GM19238 (cell line): ENCODE measurements at regions not wholly inside any gene's neighbourhood (a gene's known extent, or its start where the extent isn't known, plus 50 kb on each side); places are given as distances from the start of the nearest gene placed in this dataset.
"Not testable (repeated sequence)": the region's sequence is repeated elsewhere in the genome, so short reads cannot be mapped to it uniquely, and the experiment has no call there.

Experiments used
- DNase-seq: peaks from one replicate; pipeline ENCODE4 v3.0.0; 2011; ENCODE audit warnings: low spot score; ENCODE audit not compliant: insufficient read length

DNA sequence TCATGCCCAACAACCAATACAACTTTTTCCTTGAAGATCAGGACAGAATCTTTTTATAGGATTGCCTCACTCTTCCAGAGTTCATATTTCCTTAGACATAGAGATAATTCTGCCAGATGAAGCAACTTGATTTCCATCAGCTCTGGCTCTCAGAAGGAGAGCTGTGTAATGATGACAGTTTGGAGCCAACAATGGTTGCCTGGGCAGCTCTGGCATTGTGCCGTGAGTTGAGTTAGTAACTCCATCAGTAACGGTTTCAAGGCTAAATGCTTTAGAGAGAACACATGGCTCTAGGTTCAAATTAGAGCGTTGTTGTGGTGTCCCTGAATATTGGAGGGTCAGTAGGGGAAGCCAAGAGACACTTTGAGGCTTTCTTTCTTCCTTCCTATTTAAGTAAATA, 501.7 kb upstream of the SEL1L start:
- DNase-seq = no peak

DNA sequence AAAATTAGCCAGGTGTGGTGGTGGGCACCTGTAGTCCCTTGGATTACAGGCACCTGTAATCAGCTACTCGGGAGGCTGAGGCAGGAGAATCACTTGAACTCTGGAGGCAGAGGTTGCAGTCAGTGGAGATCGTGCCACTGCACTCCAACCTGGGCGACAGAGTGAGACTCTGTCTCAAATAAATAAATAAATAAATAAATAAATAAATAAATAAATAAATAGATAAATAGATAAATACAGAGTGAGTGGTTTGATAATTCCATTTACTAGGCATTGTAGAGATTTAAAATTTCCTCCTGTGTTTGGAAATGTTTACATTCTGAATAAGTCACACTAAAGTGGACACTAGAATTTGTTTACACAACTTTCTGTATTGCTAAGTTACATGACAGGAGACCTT, 504.4 kb upstream of the SEL1L start:
- not testable (repeated sequence) for DNase-seq

DNA sequence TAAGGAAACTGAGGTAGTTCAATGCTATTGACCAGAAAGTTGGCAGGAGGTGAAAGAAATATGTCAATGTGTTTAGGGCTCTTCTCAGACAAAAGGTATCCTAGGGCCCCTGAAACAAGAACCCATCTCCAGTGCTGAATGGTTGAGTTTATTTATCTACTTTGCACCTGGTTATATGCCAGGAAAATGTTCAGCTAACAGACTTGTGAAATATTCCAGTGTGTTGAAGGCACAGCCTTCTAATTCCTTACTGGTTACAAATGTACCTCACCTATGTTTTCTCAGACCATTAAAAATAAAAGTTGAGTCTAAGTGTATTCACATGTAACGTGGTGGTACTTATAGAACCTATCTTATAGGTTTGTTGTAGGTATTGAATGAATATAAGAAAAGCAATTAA, 511.7 kb upstream of the SEL1L start:
- DNase-seq = no peak

DNA sequence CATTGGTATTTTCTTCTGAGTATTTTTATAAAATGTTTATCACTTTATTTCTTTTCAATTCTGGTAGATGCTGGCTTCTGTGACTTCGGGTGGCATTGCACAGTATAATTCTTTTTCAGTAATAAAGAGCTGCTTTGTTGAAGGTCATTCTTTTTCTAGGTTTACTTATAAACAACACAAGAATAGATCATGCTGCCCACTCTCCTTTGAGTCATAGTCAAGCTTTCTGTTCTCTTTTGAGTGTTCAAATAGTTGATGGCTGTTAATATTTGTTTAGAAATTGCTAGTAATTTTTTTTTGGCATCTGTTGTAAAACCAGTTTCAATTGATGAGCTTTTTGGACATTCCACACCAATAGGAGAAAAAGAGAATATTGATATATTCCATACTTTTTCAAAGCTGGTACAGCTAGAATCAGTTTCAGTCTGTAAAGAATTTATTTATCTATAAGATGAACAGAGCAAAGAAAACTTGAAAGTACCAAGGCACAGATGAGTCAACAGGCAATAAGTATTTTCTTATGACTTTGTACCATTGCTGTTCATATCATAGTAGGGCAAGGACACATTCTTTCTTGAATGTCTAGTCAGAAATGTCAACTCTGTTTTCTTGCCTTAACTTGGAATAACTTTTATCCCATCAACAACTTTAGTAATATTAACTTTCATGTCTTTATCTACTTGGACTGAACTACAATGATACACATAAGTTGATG, 513.0 kb upstream of the SEL1L start:
- DNase-seq = no peak

DNA sequence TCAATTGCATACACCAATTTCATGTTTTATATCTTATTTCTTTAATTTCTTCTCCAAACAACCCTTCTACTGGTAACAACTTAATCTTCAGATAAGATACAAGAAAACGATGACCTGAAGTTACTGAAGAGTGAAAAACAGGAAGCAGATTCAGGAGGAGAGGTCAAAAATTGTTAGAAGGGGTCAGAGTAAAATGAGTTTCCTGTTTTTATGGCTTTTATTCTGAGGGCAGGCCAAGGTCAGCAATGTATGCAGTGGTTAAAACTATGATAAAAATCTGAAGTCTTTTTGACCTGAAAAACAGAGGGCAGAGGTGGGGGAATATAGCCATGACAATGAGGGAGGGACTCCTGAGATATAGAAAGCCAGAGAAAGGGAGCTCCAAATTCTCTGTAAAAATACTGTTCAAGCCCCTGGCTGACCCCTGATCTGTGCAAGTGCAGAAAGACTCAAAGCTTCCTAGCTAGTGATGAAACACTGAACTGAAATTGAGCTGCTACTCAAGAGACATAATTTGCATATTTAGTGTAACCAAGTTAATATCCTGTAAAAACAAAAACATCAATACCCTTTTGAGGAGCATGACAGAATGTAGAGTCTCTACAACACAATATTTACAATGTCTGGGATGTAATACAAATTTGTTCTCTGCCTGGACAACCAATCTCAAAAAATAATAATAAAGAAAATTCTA, 514.3 kb upstream of the SEL1L start:
- DNase-seq = no peak

DNA sequence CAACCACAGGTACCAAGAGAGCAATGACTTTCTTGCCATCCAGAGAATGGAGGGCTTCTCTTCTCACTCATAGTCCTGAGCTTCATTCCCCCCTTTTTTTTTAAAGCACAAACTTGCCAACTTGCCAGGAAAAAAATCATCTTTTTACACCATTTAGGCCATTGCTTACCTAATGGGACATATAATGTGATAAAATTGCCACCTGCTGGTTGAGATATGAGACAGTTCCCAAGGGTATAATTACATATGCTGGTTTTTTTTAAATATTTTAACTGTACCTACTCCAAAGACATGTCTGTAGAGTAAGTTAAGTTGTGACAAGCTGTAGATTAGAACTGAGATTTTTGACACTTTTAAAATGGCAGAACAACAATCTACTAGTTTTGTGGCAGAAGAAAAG, 519.1 kb upstream of the SEL1L start:
- DNase-seq = no peak

DNA sequence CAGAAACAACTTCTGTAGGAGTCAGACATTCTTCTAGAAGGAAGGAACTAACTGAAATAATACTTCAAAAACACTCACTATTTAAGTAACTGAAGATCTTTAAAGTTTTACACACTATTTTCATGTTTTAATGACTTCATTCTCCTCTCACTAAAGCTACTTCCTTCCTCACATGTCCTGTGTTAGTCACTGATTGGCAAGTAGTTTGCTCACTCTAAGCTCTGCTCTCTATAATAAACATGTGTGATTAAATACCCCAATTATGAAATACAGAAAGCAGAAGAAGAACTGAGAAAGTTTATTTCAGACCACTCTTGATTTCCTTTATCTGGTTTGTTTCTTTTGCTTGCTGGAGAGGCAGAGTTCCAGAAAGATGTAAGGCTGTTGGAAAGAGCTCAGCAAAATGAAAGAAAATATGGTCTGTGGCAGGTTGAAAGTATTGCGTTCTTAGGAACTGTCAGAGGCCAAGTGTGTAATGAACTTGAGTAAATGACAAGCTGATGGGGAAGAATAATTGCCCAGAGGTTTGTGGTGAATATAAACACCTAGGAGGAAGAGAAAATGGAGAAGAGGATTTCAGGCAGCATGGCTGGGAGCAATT, 522.0 kb upstream of the SEL1L start:
- no peak for DNase-seq

DNA sequence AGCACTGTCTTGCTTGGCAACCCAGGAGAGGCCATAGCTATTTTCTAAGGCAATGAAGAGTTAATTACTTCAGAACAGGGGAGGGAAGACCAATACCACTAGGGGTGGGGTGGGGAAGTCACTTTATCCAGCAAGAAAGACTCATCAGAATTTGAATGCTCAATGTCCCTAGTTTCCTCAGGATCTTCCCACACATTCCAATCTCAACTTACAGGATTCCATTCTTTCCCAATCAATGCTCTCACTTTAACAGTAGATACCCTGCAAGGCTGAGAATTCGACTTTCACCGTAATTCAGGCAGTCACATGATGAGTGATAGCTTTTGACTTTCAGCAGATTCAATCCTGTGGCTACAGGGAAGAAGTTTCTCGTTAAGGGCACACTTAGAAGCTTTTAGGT, 526.6 kb upstream of the SEL1L start:
- DNase-seq = no peak

DNA sequence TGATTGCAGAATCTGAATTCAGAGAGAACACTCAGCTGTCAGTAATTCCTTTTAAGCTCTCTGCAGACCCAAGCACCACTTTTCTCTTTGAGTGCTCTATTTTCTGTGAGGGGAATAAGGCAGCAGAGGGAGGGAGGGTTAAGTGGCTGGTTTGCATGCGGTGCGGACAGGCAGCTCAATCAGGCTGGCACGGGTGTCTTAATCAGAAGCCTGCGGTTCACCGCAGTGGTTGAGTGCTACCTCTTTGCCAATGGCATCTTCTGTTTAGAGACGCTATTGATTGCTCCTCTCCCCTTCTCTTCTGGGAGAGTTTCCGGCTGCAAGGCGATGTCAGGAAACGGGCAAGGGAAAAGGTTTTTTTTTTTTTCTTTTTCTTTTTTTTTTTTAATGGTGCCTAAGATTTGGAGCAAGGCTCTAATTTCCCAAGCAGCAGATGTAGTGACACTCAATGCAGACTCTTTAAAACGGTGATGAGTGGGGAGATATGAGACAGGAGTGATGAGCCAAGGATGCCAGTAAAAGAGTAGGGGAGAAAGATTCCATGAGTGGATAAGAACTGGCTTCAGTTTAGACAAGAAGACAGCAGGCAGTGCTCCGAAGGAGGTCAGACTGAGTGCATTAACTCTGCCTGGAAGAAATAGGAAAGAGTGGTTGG, 533.7 kb upstream of the SEL1L start:
- no peak for DNase-seq

DNA sequence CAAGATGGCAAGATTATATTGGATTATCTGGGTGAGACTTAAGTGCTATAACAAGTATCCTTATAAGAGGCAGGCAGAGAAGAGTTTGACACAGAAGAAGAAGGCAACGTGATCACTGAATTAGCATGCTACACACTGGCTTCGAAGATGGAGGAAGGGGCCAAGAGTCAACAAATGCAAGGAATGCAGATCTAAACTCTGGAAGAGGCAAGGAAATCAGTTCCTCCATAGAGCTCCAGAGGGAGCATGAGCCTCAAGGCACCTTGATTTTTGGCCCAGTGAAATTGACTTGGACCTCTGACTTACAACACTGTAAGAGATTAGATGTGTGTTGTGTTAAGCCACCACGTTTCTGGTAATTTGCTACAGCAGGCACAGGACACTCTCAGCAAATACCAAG, 536.4 kb upstream of the SEL1L start:
- no peak for DNase-seq

DNA sequence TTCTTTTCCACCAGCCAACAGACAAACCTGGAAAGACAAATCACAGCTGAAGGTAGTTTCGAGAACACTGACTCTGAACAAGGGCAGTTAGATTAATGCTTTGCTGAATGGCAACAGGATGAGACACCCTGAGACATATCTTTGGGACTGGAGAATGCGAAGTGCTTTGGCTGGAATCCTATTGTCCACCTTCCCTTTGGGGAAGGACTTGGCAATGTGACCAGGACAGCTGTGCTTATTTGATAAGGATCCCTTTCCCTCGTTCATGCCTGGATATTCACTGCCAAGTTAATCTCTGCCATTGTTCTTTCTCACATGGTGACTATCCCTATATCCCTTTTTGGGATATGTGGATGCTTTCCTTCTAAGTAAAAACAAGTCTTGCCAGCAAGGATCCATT, 537.1 kb upstream of the SEL1L start:
- no peak for DNase-seq

DNA sequence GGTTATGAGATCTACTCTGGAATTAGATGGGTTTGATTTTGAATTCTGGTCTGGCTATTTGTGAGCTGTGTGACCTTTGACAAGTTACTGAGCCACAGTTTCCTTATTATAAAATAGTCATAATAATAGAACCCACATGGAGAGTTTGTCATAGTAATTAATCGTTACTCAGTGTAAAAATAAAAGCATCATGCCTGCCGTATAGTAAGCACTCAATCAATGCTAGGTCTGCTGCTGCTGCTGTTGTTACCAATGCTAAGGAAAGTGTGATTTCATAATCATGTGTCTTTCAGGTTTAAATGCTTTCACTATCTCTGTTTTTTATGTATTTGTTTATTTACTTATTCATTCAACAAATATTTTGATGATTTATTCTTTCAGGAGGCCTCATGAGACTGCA, 539.9 kb upstream of the SEL1L start:
- DNase-seq = no peak

DNA sequence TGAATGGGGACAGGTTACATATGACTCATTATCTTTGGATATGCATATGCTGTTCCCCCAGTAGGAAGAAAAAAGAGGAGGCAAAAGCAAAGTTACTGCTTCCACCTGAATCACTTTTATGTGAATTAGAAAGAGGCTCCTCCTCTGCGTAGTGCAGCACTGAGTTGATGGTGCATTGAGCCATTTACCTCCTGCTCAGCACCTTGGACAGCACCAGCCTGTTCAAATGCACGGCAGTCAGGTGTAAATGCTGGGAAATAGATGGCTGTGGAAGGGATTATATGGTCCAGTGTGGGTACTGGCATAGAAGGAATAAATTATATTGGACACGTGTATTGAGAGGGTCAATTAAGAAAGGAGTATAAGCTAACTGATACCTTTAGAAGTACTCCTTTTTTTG, 541.9 kb upstream of the SEL1L start:
- DNase-seq = no peak

DNA sequence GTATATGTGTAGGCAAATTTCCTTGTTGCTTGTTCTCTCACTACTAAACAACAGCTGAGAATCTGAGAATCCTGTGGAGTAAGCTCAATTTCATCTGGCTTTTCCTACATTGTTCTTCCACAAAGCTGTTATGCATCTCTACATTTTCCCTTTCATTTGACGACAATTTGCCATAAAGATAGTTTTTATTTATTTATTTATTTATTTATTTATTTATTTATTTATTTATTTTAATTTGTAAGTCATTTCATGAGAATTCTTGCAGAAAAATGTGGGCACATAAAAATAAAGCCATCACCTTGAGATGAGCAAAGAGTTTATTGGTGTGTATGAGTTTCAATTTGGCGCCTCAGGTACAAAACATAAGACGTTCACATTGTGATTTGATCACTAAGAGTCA, 545.9 kb upstream of the SEL1L start:
- DNase-seq = no peak

DNA sequence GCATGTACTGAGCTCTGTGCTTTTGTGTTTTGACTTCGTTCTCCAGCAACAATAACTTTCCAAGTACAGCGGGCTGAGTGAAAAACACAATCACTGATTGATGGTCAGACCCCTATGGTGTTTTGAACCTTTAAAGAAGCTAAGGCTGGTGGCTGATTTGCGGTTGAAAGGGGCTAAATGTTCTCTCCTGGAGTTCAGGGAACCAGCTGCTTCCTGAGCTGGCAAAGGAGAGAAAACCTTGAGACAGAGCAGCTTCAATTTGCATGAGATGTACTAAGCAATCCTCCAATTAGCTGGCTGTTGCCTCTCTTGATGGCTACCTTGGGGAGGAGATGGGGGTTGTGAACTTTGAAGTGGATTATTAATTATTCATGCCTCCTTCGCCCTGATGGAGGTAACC, 546.7 kb upstream of the SEL1L start:
- DNase-seq = no peak

DNA sequence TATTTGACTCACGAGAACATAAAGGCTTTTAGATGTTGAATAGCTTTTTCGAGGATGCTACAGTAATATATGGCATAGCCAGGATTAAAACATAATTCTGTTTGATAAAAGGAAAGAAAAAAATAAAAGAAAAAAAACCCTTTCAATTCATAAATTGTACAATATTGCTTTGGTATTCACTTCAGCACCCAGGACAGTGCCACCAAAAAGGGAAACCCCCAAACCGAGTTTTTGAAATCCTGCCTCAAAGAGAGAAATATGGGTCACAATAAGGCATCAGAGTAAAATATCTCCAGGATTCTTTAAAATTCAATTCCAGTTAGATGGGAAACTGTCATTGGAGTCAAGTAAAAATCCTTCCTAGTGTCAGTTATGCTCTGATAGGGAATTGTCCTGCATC, 551.2 kb upstream of the SEL1L start:
- DNase-seq = no peak

DNA sequence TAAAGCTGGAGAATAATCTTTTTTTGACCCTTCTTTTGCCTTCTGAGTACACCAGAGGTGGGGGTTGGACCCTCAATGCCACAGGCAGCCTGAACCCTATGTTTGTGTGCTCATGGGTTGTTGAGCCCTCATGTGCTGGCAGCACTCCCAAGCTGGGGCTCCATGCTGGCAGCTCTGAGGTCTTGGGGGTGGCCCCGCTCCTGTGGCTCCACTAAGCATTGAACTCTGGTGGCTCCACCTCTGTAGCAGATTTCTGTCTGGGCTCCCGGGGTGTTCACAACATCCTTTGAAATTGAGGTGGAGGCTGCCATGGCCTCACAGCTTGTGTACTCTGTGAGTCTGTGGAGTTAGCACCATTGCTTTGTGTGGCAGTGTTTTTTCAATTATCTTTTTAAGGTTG, 557.4 kb upstream of the SEL1L start:
- no peak for DNase-seq

DNA sequence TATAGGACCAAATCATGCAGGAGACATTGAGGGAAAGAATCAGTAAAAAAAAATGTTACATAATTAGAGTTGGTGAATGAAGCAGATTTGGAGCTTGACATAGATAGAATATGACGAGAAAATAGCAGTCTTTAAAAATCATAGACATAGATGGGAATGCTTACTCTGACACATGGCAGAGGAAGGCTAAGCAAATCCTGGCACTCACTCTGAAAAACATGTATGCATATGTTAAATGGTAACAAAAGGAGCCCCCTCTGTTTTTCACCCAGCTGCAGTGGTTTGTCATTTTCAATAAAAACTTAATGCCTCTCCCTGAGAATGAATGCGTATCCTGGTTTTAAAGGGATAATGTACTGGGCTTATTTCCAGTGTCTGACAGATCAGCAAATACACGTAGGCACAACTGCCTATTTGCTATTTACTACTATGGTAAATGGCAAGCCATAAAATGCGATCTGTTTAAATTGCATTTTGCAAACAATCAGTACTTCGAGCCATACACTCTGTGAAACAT, 561.2 kb upstream of the SEL1L start:
- DNase-seq = no peak

DNA sequence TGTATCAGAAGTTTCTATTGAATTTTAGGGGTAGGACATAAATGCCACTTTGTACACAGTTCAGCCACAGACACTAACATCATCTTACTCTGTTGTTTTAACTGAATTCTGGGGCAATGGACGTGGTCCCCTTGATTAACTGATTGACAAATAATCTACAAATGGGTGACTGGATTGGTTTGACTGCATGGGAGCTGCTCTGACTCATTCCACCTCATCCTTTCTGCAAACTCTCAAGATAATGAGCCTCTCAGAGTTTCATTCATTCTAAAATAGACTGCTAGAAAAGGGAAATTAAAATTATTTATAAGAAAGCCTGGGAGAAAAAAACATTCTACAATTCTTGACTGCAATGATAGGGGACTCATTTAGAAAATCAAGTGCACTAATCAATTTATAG, 570.4 kb upstream of the SEL1L start:
- no peak for DNase-seq

DNA sequence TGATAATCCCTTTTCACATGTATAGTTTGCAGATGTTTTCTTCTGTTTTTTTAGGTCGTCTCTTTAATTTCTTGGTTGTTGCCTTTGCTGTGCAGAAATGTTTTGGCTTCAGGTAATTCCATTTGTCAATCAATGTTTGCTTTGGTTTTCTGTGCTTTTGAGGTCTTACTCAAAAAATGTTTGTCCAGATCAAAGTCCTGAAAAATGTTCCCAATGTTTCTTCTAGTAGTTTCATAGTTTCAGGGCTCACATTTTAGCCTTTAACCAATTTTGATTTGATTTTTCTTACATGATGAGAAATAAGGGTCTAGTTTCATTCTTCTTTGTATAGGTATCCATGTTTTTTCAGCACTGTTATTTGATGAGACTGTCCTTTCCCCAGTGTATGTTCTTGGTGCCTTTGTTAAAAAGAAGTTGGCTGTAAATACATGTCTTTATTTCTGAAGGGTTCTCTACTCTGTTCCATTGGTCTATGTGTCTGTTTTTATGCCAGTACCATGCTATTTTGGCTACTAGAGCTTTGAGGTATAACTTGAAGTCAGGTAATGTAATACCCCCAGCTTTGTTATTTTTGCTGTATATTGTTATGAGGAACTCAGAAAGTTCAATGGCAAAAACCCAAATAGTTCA, 578.7 kb upstream of the SEL1L start:
- DNase-seq = no peak

DNA sequence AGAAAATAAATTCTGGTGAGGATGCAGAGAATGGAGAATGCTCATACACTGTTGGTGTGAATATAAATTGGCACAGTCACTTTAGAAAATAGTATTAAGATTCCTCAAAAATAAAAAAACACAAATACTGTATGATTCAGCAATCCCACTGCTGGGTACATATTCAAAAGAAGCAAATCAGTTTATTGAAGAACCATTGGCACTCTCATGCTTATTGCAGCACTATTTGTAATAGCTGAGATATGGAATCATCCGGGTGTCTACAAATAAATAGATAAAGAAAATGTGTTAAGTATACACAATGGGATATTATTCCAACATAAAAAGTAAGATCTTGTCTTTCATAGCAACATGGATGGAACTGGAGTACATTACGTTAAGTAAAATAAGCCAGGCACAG, 579.4 kb upstream of the SEL1L start:
- DNase-seq = no peak

DNA sequence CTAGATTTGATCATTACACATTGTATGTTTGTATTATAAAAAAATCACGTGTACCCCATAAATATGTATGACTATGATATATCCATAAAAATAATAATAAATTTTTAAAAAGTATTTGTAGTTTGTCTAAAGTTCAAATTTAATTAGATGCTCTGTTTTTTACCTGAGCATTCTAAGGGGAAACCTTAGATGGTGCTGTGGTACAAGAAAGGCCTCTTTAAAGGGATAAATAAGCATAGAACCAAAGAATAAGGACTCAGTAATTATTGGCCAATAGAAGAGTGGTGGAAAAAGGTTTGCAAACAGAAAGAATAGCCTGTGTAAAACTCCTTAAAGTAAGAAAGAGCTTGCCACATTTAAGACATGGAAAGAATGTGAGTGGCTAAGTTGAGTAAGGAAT, 580.1 kb upstream of the SEL1L start:
- no peak for DNase-seq
